Calu3 (cell line): ENCODE measurements at regions not wholly inside any gene's neighbourhood (a gene's known extent, or its start where the extent isn't known, plus 50 kb on each side); places are given as distances from the start of the nearest gene placed in this dataset.

Source experiments
- BruUV-seq: library from RNA; stranded (reverse); fragments of 400-500 nt; replicated peaks from 2 replicates; lab custom pipeline; 2021; lab: Mats Ljungman, UMichigan
- CTCF ChIA-PET: fragments of 300-600 bp; sonication (Branson Sonifier 250); formaldehyde crosslinking; loops from one replicate; lab custom pipeline; 2022; ENCODE audit warnings: antibody characterized with exemption; lab: Charles Lee
- DNase-seq: peaks from one replicate; pipeline ENCODE4 v3.0.0; 2022
- H3K27ac Mint-ChIP-seq: one replicate; pipeline ENCODE4 v1.8.0; 2022; ENCODE audit warnings: mixed read lengths; ENCODE audit not compliant: unreplicated experiment
- H3K27me3 Mint-ChIP-seq: one replicate; pipeline ENCODE4 v1.8.0; 2022; ENCODE audit warnings: mixed read lengths; ENCODE audit not compliant: unreplicated experiment
- H3K36me3 Mint-ChIP-seq: one replicate; pipeline ENCODE4 v1.8.0; 2022; ENCODE audit warnings: mild to moderate bottlenecking, moderate library complexity, mixed read lengths; ENCODE audit not compliant: insufficient read depth, unreplicated experiment
- H3K4me1 Mint-ChIP-seq: one replicate; pipeline ENCODE4 v1.8.0; 2022; ENCODE audit warnings: mild to moderate bottlenecking, low read depth, mixed read lengths; ENCODE audit not compliant: unreplicated experiment
- H3K4me3 Mint-ChIP-seq: one replicate; pipeline ENCODE4 v1.8.0; 2022; ENCODE audit warnings: mild to moderate bottlenecking, low read depth, moderate library complexity, mixed read lengths; ENCODE audit not compliant: unreplicated experiment
- H3K9me3 Mint-ChIP-seq: one replicate; pipeline ENCODE4 v1.8.0; 2022; ENCODE audit warnings: low read depth, mixed read lengths; ENCODE audit not compliant: unreplicated experiment
- intact Hi-C: fragments of 100-400 bp; cut with micrococcal nuclease; formaldehyde crosslinking; loops from one replicate; pipeline ENCODE4 v1.10.0; 2022; ENCODE audit not compliant: unreplicated experiment
- TF ChIP-seq, protein P1 (sequence below): fragments of 200-600 bp; IDR thresholded peaks from one replicate; pipeline ENCODE4 v1.8.0; 2022; ENCODE audit warnings: antibody characterized with exemption; ENCODE audit not compliant: unreplicated experiment

DNA sequence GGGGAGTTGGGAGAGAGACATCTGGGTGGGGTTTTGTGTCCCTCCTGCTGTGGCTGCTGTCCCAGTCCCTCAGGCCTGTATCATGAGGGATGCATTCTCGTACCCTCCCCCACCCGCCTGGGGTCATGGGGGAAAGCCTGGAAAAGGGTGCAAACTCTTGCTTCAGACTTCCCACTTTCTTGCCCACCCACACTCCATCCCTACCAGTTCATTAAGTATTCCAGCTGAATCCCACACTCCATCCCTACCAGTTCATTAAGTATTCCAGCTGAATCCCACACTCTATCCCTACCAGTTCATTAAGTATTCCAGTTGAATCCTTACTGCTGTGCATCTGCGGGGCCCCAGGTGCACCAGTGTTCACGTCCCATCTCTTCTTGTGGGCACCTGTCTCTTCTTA is 116.3 kb downstream of the ACAA2 start:
- CTCF ChIA-PET: no interaction called here
- no peak for DNase-seq
- Mint-ChIP-seq H3K27me3 (no peaks in the 10 kb centered on the region), H3K27ac (no peak overlapping the region), H3K4me1 (no peaks in the 10 kb centered on the region), H3K4me3 (no peak overlapping the region), H3K36me3 (peaks cover 3% of the 10 kb centered on the region), H3K9me3 (no peaks in the 10 kb centered on the region)
- TF ChIP-seq, protein P1, sequence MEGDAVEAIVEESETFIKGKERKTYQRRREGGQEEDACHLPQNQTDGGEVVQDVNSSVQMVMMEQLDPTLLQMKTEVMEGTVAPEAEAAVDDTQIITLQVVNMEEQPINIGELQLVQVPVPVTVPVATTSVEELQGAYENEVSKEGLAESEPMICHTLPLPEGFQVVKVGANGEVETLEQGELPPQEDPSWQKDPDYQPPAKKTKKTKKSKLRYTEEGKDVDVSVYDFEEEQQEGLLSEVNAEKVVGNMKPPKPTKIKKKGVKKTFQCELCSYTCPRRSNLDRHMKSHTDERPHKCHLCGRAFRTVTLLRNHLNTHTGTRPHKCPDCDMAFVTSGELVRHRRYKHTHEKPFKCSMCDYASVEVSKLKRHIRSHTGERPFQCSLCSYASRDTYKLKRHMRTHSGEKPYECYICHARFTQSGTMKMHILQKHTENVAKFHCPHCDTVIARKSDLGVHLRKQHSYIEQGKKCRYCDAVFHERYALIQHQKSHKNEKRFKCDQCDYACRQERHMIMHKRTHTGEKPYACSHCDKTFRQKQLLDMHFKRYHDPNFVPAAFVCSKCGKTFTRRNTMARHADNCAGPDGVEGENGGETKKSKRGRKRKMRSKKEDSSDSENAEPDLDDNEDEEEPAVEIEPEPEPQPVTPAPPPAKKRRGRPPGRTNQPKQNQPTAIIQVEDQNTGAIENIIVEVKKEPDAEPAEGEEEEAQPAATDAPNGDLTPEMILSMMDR: no peak
- no TSS peak for BruUV-seq
- intact Hi-C loops: no loop called here

- TF ChIP-seq, protein P1: no peak
- BruUV-seq: no TSS peak
- Mint-ChIP-seq H3K36me3 (peaks cover 3% of the 10 kb centered on the region), H3K27ac (no peak overlapping the region), H3K9me3 (no peaks in the 10 kb centered on the region), H3K4me1 (peaks cover 15% of the 10 kb centered on the region), H3K27me3 (no peaks in the 10 kb centered on the region), H3K4me3 (no peak overlapping the region)
- intact Hi-C loops: no loop called here
- CTCF ChIA-PET: interaction anchor here (0.6 kb wide), 1 partner anchor 219 kb away, joined by 10 read pairs; no protein-coding TSS in a partner anchor
- DNase-seq: no peak
Observed at GRCh38 chr18:49694402-49694801, 118.9 kb downstream of the ACAA2 start.

DNA sequence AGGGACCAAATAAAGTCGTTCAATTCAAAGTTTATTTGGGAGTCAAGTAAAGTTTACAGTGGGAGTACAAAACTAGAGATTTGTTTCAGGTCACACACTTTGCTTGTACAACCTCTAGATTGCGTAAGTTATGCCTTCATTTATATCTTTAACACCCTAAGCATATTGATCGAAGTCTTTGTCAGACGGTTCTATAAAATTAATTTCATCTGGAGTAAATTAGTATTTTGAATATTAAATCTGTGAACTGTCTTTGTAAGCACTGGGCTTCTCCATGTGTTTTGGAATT is 119.7 kb downstream of the ACAA2 start:
- no peak overlapping the region for H3K27ac Mint-ChIP-seq
- CTCF ChIA-PET: no interaction called here
- H3K36me3 Mint-ChIP-seq: peaks cover 3% of the 10 kb centered on the region
- peaks cover 15% of the 10 kb centered on the region for H3K4me1 Mint-ChIP-seq
- no peaks in the 10 kb centered on the region for H3K27me3 Mint-ChIP-seq
- no peak overlapping the region for H3K4me3 Mint-ChIP-seq
- no peaks in the 10 kb centered on the region for H3K9me3 Mint-ChIP-seq
- intact Hi-C loops: no loop called here
- no peak for DNase-seq
- TF ChIP-seq, protein P1: no peak
- no TSS peak for BruUV-seq

DNA sequence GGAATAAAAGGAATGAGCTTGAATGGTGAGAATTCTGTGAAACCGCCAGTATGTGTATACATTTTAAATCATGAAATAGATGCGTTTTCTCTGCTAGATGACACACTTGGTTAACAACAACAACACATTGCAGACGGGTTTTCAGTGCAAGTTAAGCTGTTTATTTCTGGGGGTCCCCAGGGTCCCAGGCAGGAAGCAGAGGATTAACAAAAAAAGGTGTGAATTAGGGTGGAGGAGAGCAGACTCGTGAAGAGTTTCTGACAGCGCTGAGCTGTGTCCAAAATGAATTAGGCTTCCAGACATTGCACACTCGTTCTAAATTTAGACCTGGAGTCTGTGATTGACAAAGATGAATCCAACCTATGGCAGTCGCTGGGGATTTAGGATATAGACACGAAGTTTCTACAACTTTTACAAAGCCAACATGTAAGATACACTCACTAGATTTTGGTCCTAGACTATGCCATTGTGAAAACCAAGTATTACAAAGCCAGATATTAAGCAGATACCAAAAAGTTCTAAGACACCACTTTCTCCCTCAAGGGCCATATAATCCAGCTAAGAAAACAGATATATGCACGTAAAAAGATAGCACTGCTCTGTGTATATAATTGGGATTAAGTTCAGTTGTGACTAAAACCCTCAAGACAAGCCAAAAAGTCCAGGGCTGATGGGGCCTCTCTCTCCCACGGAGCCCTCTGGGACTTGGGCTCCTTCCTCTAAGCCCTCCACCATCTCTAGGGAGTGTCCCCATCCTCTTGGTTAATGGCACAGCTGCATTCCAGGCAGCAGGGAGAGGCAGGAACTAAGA is 120.2 kb downstream of the ACAA2 start:
- BruUV-seq: no TSS peak
- TF ChIP-seq, protein P1: no peak
- CTCF ChIA-PET: no interaction called here
- Mint-ChIP-seq H3K4me3 (no peak overlapping the region), H3K36me3 (peaks cover 3% of the 10 kb centered on the region), H3K27ac (no peak overlapping the region), H3K9me3 (no peaks in the 10 kb centered on the region), H3K4me1 (peaks cover 15% of the 10 kb centered on the region), H3K27me3 (no peaks in the 10 kb centered on the region)
- DNase-seq: no peak
- intact Hi-C loops: no loop called here
